Loucy (cell line): ENCODE measurements at regions not wholly inside any gene's neighbourhood (a gene's known extent, or its start where the extent isn't known, plus 50 kb on each side); places are given as distances from the start of the nearest gene placed in this dataset.

Experiments used
- H2AFZ ChIP-seq: fragments of 200-600 bp; sonication (generic); 2 replicates; pipeline ENCODE4 v1.6.0; 2016; ENCODE audit warnings: antibody characterized with exemption, mild to moderate bottlenecking, low read length, moderate library complexity
- H3F3A ChIP-seq: fragments of 200-600 bp; 2 replicates; pipeline ENCODE4 v1.6.0; 2016; ENCODE audit warnings: antibody characterized with exemption, low read depth, mild to moderate bottlenecking
- H3K27me3 ChIP-seq: fragments of 200-600 bp; sonication (generic); 2 replicates; pipeline ENCODE4 v1.6.1; 2014; ENCODE audit warnings: low read length, mild to moderate bottlenecking; ENCODE audit not compliant: insufficient read depth, poor library complexity, severe bottlenecking
- H3K36me3 ChIP-seq: fragments of 200-600 bp; sonication (generic); 2 replicates; pipeline ENCODE4 v1.6.1; 2016; ENCODE audit warnings: low read length; ENCODE audit not compliant: insufficient read depth
- H3K4me1 ChIP-seq: fragments of 200-600 bp; sonication (generic); 2 replicates; pipeline ENCODE4 v1.5.1; 2014; ENCODE audit warnings: low read length, mild to moderate bottlenecking; ENCODE audit not compliant: insufficient read depth, poor library complexity, severe bottlenecking
- H3K4me2 ChIP-seq: fragments of 200-600 bp; sonication (generic); 2 replicates; pipeline ENCODE4 v1.6.0; 2014; ENCODE audit warnings: antibody characterized with exemption, low read length, low read depth, mild to moderate bottlenecking; ENCODE audit not compliant: poor library complexity, severe bottlenecking
- H3K4me3 ChIP-seq: fragments of 200-600 bp; sonication (generic); 2 replicates; pipeline ENCODE4 v1.5.1; 2014; ENCODE audit warnings: low read length, mild to moderate bottlenecking, mixed read lengths; ENCODE audit not compliant: poor library complexity, severe bottlenecking
- H3K79me2 ChIP-seq: fragments of 200-600 bp; sonication (generic); 2 replicates; pipeline ENCODE4 v1.6.1; 2014; ENCODE audit warnings: low read length; ENCODE audit not compliant: insufficient read depth
- H3K9ac ChIP-seq: fragments of 200-600 bp; sonication (generic); 2 replicates; pipeline ENCODE4 v1.6.0; 2014; ENCODE audit warnings: mild to moderate bottlenecking, low read depth, low read length, moderate library complexity; ENCODE audit not compliant: poor library complexity, severe bottlenecking
- H3K9me2 ChIP-seq: fragments of 200-600 bp; sonication (generic); replicated peaks from 2 replicates; pipeline ENCODE4 v1.6.1; 2016; ENCODE audit warnings: low read depth, low read length, mixed read lengths
- H3K9me3 ChIP-seq: fragments of 200-600 bp; sonication (generic); 2 replicates; pipeline ENCODE4 v1.6.1; 2014; ENCODE audit warnings: mild to moderate bottlenecking, antibody characterized with exemption, low read length, low read depth; ENCODE audit not compliant: insufficient read depth
- H4K20me1 ChIP-seq: fragments of 200-600 bp; sonication (generic); 2 replicates; pipeline ENCODE4 v1.6.0; 2014; ENCODE audit warnings: antibody characterized with exemption, low read length, mild to moderate bottlenecking; ENCODE audit not compliant: insufficient read depth, poor library complexity, severe bottlenecking
- CTCF ChIP-seq: fragments of 200-600 bp; sonication (generic); conservative IDR thresholded peaks from 2 replicates; pipeline ENCODE4 v1.5.1; 2014; ENCODE audit warnings: mild to moderate bottlenecking, antibody characterized with exemption, low read length
- EZH2phosphoT487 ChIP-seq: fragments of 200-600 bp; IDR thresholded peaks from 2 replicates; pipeline ENCODE4 v1.6.1; 2018; ENCODE audit warnings: antibody characterized with exemption, mild to moderate bottlenecking, moderate library complexity, borderline replicate concordance

- H3K4me3 ChIP-seq: no peak overlapping the region
- H3F3A ChIP-seq: no peaks in the 10 kb centered on the region
- no peaks in the 10 kb centered on the region for H3K9me2 ChIP-seq
- H2AFZ ChIP-seq: no peak overlapping the region
- no peak for TF ChIP-seq EZH2phosphoT487
- no peak for TF ChIP-seq CTCF
- no peak overlapping the region for H3K4me2 ChIP-seq
- H3K9ac ChIP-seq: no peak overlapping the region
- no peaks in the 10 kb centered on the region for H3K36me3 ChIP-seq
- no peaks in the 10 kb centered on the region for H3K27me3 ChIP-seq
- no peaks in the 10 kb centered on the region for H3K9me3 ChIP-seq
- no peaks in the 10 kb centered on the region for H3K79me2 ChIP-seq
- no peaks in the 10 kb centered on the region for H3K4me1 ChIP-seq
- no peaks in the 10 kb centered on the region for H4K20me1 ChIP-seq
Measured at GRCh38 chr2:123495241-123495640, 529.8 kb upstream of the CNTNAP5 start.

- H3K79me2 ChIP-seq: no peaks in the 10 kb centered on the region
- H3K4me3 ChIP-seq: no peak overlapping the region
- no peaks in the 10 kb centered on the region for H4K20me1 ChIP-seq
- H2AFZ ChIP-seq: no peak overlapping the region
- no peaks in the 10 kb centered on the region for H3K36me3 ChIP-seq
- H3F3A ChIP-seq: no peaks in the 10 kb centered on the region
- H3K4me1 ChIP-seq: no peaks in the 10 kb centered on the region
- TF ChIP-seq CTCF: no peak
- TF ChIP-seq EZH2phosphoT487: no peak
- H3K9ac ChIP-seq: no peak overlapping the region
- H3K9me2 ChIP-seq: no peaks in the 10 kb centered on the region
- H3K27me3 ChIP-seq: no peaks in the 10 kb centered on the region
- H3K4me2 ChIP-seq: no peak overlapping the region
- H3K9me3 ChIP-seq: no peaks in the 10 kb centered on the region
Measured at GRCh38 chr2:123500346-123500745, 524.7 kb upstream of the CNTNAP5 start.

GRCh38 chr2:123500988-123501387 is 524.1 kb upstream of the CNTNAP5 start:
- no peaks in the 10 kb centered on the region for H3K36me3 ChIP-seq
- TF ChIP-seq CTCF: no peak
- TF ChIP-seq EZH2phosphoT487: no peak
- no peaks in the 10 kb centered on the region for H3F3A ChIP-seq
- H3K4me2 ChIP-seq: no peak overlapping the region
- H3K27me3 ChIP-seq: no peaks in the 10 kb centered on the region
- no peaks in the 10 kb centered on the region for H4K20me1 ChIP-seq
- no peak overlapping the region for H3K9ac ChIP-seq
- H2AFZ ChIP-seq: no peak overlapping the region
- H3K9me3 ChIP-seq: no peaks in the 10 kb centered on the region
- no peaks in the 10 kb centered on the region for H3K4me1 ChIP-seq
- no peaks in the 10 kb centered on the region for H3K9me2 ChIP-seq
- H3K79me2 ChIP-seq: no peaks in the 10 kb centered on the region
- no peak overlapping the region for H3K4me3 ChIP-seq
